ENCODE measurements at regions not wholly inside any gene's neighbourhood (a gene's known extent, or its start where the extent isn't known, plus 50 kb on each side); places are given as distances from the start of the nearest gene placed in this dataset.

GRCh38 chr5:149441986-149442385, 62.9 kb upstream of the IL17B start:
- FAIRE-seq (no peak), DNase-seq (ENCODE audit: insufficient read length, low spot score) (no peak)

- no peak for FAIRE-seq
Measured at GRCh38 chr5:149441194-149441753, 62.2 kb upstream of the IL17B start.

GRCh38 chr5:149439899-149440542, 60.9 kb upstream of the IL17B start:
- DNase-seq (ENCODE audit: insufficient read length, low spot score) (no peak), FAIRE-seq (no peak)

More at GRCh38 chr5:149441194-149441753, 62.2 kb upstream of the IL17B start:
- no peak for DNase-seq (ENCODE audit: insufficient read length, low spot score)

GRCh38 chr5:149438711-149439132, 59.6 kb upstream of the IL17B start:
- DNase-seq (ENCODE audit: insufficient read length, low spot score) (no peak), FAIRE-seq (no peak)

GRCh38 chr5:149438281-149438680, 59.2 kb upstream of the IL17B start:
- DNase-seq (ENCODE audit: insufficient read length, low spot score): no peak
- FAIRE-seq: no peak

- no peak for DNase-seq (ENCODE audit: insufficient read length, low spot score)
- no peak for FAIRE-seq
Measured at GRCh38 chr5:149437391-149438040, 58.4 kb upstream of the IL17B start.

GRCh38 chr5:149435660-149436059, 56.6 kb upstream of the IL17B start:
- FAIRE-seq (no peak), DNase-seq (ENCODE audit: insufficient read length, low spot score) (no peak)

- no peak for DNase-seq (ENCODE audit: insufficient read length, low spot score)
- no peak for FAIRE-seq
Measured at GRCh38 chr5:149435015-149435376, 55.9 kb upstream of the IL17B start.

- FAIRE-seq: no peak
Measured at GRCh38 chr5:149434162-149435014, 55.3 kb upstream of the IL17B start.

GRCh38 chr5:149433524-149434131, 54.5 kb upstream of the IL17B start:
- FAIRE-seq (no peak), DNase-seq (ENCODE audit: insufficient read length, low spot score) (no peak)

More at GRCh38 chr5:149434162-149435014, 55.3 kb upstream of the IL17B start:
- peak; percentile 56 for DNase-seq (ENCODE audit: insufficient read length, low spot score)

- no peak for DNase-seq (ENCODE audit: insufficient read length, low spot score)
- FAIRE-seq: no peak
Measured at GRCh38 chr5:149432911-149433401, 53.9 kb upstream of the IL17B start.

- no peak for FAIRE-seq
- DNase-seq (ENCODE audit: insufficient read length, low spot score): no peak
Measured at GRCh38 chr5:149432376-149432775, 53.3 kb upstream of the IL17B start.

GRCh38 chr5:149429839-149430721, 51.0 kb upstream of the IL17B start:
- no peak for DNase-seq (ENCODE audit: insufficient read length, low spot score)
- no peak for FAIRE-seq
